Natural killer cell (primary cell): ENCODE measurements at regions not wholly inside any gene's neighbourhood (a gene's known extent, or its start where the extent isn't known, plus 50 kb on each side); places are given as distances from the start of the nearest gene placed in this dataset.

Source experiments
- ATAC-seq, 3 donors: fragments of 150-1000 bp in 2 of 3; fragments of 200-7000 bp in 1 of 3; cut with Tn5 transposase; 1 replicate in 1 of 3; 2 replicates in 2 of 3; pipeline ENCODE4 v1.10.0; 2021; ENCODE audit warnings: mild to moderate bottlenecking in 2 of 3, moderate library complexity in 2 of 3
- DNase-seq, 2 donors: peaks; one replicate each; pipeline versions ENCODE4 v3.0.0 to v3.0.0-alpha.2; 2013 to 2021; ENCODE audit warnings: mixed read lengths in 1 of 2
- H3K27ac ChIP-seq: one replicate; pipeline ENCODE4 v1.5.1; 2013; ENCODE audit warnings: mild to moderate bottlenecking, low read length
- H3K27me3 ChIP-seq: one replicate; pipeline ENCODE4 v1.6.1; 2013; ENCODE audit warnings: low read length; ENCODE audit not compliant: control insufficient read depth, insufficient read depth
- H3K36me3 ChIP-seq: one replicate; pipeline ENCODE4 v1.6.1; 2013; ENCODE audit warnings: low read length; ENCODE audit not compliant: control insufficient read depth, insufficient read depth
- H3K4me1 ChIP-seq: one replicate; pipeline ENCODE4 v1.6.1; 2013; ENCODE audit warnings: low read length; ENCODE audit not compliant: control insufficient read depth, insufficient read depth
- H3K4me3 ChIP-seq: one replicate; pipeline ENCODE4 v1.5.1; 2013; ENCODE audit warnings: low read length
- H3K9me3 ChIP-seq: one replicate; pipeline ENCODE4 v1.6.1; 2013; ENCODE audit warnings: low read length; ENCODE audit not compliant: control insufficient read depth, insufficient read depth
- H3K27ac Mint-ChIP-seq, 2 donors: one replicate each; pipeline ENCODE4 v1.8.0; 2022; ENCODE audit warnings: mild to moderate bottlenecking in 2 of 2, mixed read lengths in 2 of 2, moderate library complexity in 1 of 2
- H3K27me3 Mint-ChIP-seq, 2 donors: one replicate each; pipeline ENCODE4 v1.8.0; 2022; ENCODE audit warnings: low read depth in 2 of 2, mixed read lengths in 2 of 2
- H3K36me3 Mint-ChIP-seq: one replicate; pipeline ENCODE4 v1.8.0; 2022; ENCODE audit warnings: mixed read lengths
- H3K4me1 Mint-ChIP-seq, 2 donors: one replicate each; pipeline ENCODE4 v1.8.0; 2022; ENCODE audit warnings: mixed read lengths in 2 of 2
- H3K4me3 Mint-ChIP-seq: one replicate; pipeline ENCODE4 v1.8.0; 2022; ENCODE audit warnings: mild to moderate bottlenecking, moderate library complexity, mixed read lengths
- H3K9me3 Mint-ChIP-seq, 2 donors: one replicate each; pipeline ENCODE4 v1.8.0; 2022; ENCODE audit warnings: mixed read lengths in 2 of 2
- CTCF ChIP-seq: fragments of 200-600 bp; IDR thresholded peaks from one replicate; pipeline ENCODE4 v1.8.0; 2022; ENCODE audit warnings: antibody characterized with exemption
- WGBS: methylation state at CpG from one replicate; pipeline ENCODE4 v1.1.7; 2013; ENCODE audit warnings: missing lambda C conversion rate; ENCODE audit not compliant: insufficient coverage; 5-methylcytosine and 5-hydroxymethylcytosine counted together
- intact Hi-C: fragments of 100-400 bp; cut with micrococcal nuclease; formaldehyde crosslinking; loops from one replicate; pipeline ENCODE4 v1.14.2; 2022

GRCh38 chr9:126125577-126125976 lies 201.1 kb upstream of the MVB12B start:
- H3K36me3 ChIP-seq: no peaks in the 10 kb centered on the region
- intact Hi-C loops: no loop called here
- H3K27me3 ChIP-seq: no peaks in the 10 kb centered on the region
- Mint-ChIP-seq H3K27ac (no peak overlapping the region), H3K9me3 (no peaks in the 10 kb centered on the region), H3K27me3 (peaks cover 24 to 30% of the 10 kb centered on the region in 2 donors), H3K4me1 (no peaks in the 10 kb centered on the region), H3K4me3 (no peak overlapping the region), H3K36me3 (no peaks in the 10 kb centered on the region)
- 82% methylated on average over 6 of the region's 6 CpGs for WGBS
- H3K27ac ChIP-seq: no peak overlapping the region
- H3K4me1 ChIP-seq: no peaks in the 10 kb centered on the region
- H3K9me3 ChIP-seq: no peaks in the 10 kb centered on the region
- H3K4me3 ChIP-seq: no peak overlapping the region
- no peak for TF ChIP-seq CTCF
- DNase-seq: no peak
- ATAC-seq: no peak

- no peak for DNase-seq
- peaks cover 26 to 31% of the 10 kb centered on the region in 2 donors for H3K27me3 Mint-ChIP-seq
- H3K4me3 Mint-ChIP-seq: no peak overlapping the region
- H3K36me3 ChIP-seq: no peaks in the 10 kb centered on the region
- intact Hi-C loops: no loop called here
- no peak overlapping the region for H3K27ac Mint-ChIP-seq
- H3K4me1 Mint-ChIP-seq: no peaks in the 10 kb centered on the region
- no peak overlapping the region for H3K27ac ChIP-seq
- no peaks in the 10 kb centered on the region for H3K9me3 Mint-ChIP-seq
- no peaks in the 10 kb centered on the region for H3K4me1 ChIP-seq
- no peak for TF ChIP-seq CTCF
- 70% methylated on average over 4 of the region's 4 CpGs for WGBS
- ATAC-seq: no peak
- no peaks in the 10 kb centered on the region for H3K36me3 Mint-ChIP-seq
- H3K9me3 ChIP-seq: no peaks in the 10 kb centered on the region
- H3K27me3 ChIP-seq: no peaks in the 10 kb centered on the region
- no peak overlapping the region for H3K4me3 ChIP-seq
These were observed 200.6 kb upstream of the MVB12B start for GRCh38 chr9:126125992-126126409.

GRCh38 chr9:126126807-126127206 lies 199.8 kb upstream of the MVB12B start:
- Histone ChIP-seq H3K27me3 (no peaks in the 10 kb centered on the region), H3K4me3 (no peak overlapping the region), H3K9me3 (no peaks in the 10 kb centered on the region), H3K27ac (no peak overlapping the region), H3K4me1 (no peaks in the 10 kb centered on the region), H3K36me3 (no peaks in the 10 kb centered on the region)
- Mint-ChIP-seq H3K9me3 (no peaks in the 10 kb centered on the region), H3K27me3 (peaks cover 26 to 39% of the 10 kb centered on the region in 2 donors), H3K27ac (no peak overlapping the region), H3K4me3 (no peak overlapping the region), H3K36me3 (no peaks in the 10 kb centered on the region), H3K4me1 (no peaks in the 10 kb centered on the region)
- DNase-seq (no peak), ATAC-seq (no peak)
- intact Hi-C loops: no loop called here
- no peak for TF ChIP-seq CTCF
- 80% methylated on average over 5 of the region's 5 CpGs for WGBS

GRCh38 chr9:126127591-126127990 lies 199.0 kb upstream of the MVB12B start:
- Mint-ChIP-seq H3K36me3 (no peaks in the 10 kb centered on the region), H3K27ac (no peak overlapping the region), H3K27me3 (peaks cover 26 to 46% of the 10 kb centered on the region in 2 donors), H3K4me1 (no peaks in the 10 kb centered on the region), H3K4me3 (no peak overlapping the region), H3K9me3 (no peaks in the 10 kb centered on the region)
- Histone ChIP-seq H3K4me3 (no peak overlapping the region), H3K4me1 (no peaks in the 10 kb centered on the region), H3K27ac (no peak overlapping the region), H3K36me3 (no peaks in the 10 kb centered on the region), H3K27me3 (no peaks in the 10 kb centered on the region), H3K9me3 (no peaks in the 10 kb centered on the region)
- no peak for TF ChIP-seq CTCF
- intact Hi-C loops: no loop called here
- 66% methylated on average over 3 of the region's 5 CpGs for WGBS
- ATAC-seq (no peak), DNase-seq (no peak)
